H1 (cell line): ENCODE measurements at regions not wholly inside any gene's neighbourhood (a gene's known extent, or its start where the extent isn't known, plus 50 kb on each side); places are given as distances from the start of the nearest gene placed in this dataset.

Experiments used
- CTCF ChIA-PET: fragments of 300-600 bp; sonication (Branson Sonifier 250); formaldehyde crosslinking; loops from one replicate; lab custom pipeline; 2021; ENCODE audit not compliant: partially characterized antibody; lab: Charles Lee
- POLR2A ChIA-PET: fragments of 300-600 bp; sonication (Branson Sonifier 250); formaldehyde crosslinking; loops from one replicate; lab custom pipeline; 2021; ENCODE audit warnings: inconsistent platforms; ENCODE audit not compliant: partially characterized antibody; lab: Charles Lee
- DNase-seq, 2 experiments: peaks; one replicate each; pipeline versions ENCODE4 v3.0.0 to v3.0.0-alpha.2; 2010 to 2022; ENCODE audit warnings: low spot score in 2 of 2, low read depth in 1 of 2, mixed read lengths in 1 of 2
- FAIRE-seq: peaks from 2 replicates; lab custom pipeline; 2011; peaks lifted over from hg19 to GRCh38; lab: Jason Lieb, UNC
- H2AFZ ChIP-seq: 2 replicates; pipeline ENCODE4 v1.8.1; 2012; ENCODE audit warnings: low read length, inconsistent platforms
- H2AK5ac ChIP-seq: 2 replicates; pipeline ENCODE4 v1.6.1; 2013; ENCODE audit warnings: low read depth, low read length
- H2BK120ac ChIP-seq: replicated peaks from 2 replicates; pipeline ENCODE3; 2013; ENCODE audit warnings: low read depth, low read length, inconsistent platforms
- H2BK12ac ChIP-seq: 2 replicates; pipeline ENCODE4 v1.6.1; 2013; ENCODE audit warnings: low read depth, low read length
- H2BK15ac ChIP-seq: 2 replicates; pipeline ENCODE4 v1.6.1; 2013; ENCODE audit warnings: low read length
- H2BK20ac ChIP-seq: 2 replicates; pipeline ENCODE4 v1.6.1; 2013; ENCODE audit warnings: low read length
- H2BK5ac ChIP-seq: 2 replicates; pipeline ENCODE4 v1.6.1; 2013; ENCODE audit warnings: low read depth, low read length
- H3K14ac ChIP-seq: 2 replicates; pipeline ENCODE4 v1.6.1; 2013; ENCODE audit warnings: inconsistent platforms; ENCODE audit not compliant: insufficient read length
- H3K18ac ChIP-seq: 2 replicates; pipeline ENCODE4 v1.6.1; 2013; ENCODE audit warnings: low read length; ENCODE audit errors: extremely low read depth
- H3K23ac ChIP-seq: 2 replicates; pipeline ENCODE4 v1.6.1; 2013; ENCODE audit warnings: inconsistent platforms; ENCODE audit not compliant: insufficient read length
- H3K23me2 ChIP-seq: 2 replicates; pipeline ENCODE4 v1.6.1; 2013; ENCODE audit warnings: low read depth, low read length
- H3K27ac ChIP-seq: 2 replicates; pipeline ENCODE4 v1.6.1; 2011; ENCODE audit warnings: low read depth, low read length, inconsistent platforms
- H3K27me3 ChIP-seq, 4 experiments: replicated peaks in 1 of 4; 1 replicate in 1 of 4; 2 replicates in 3 of 4; pipeline versions ENCODE4 v1.6.1 to v1.8.1; 2011 to 2013; ENCODE audit warnings: low read length in 3 of 4, mild to moderate bottlenecking in 3 of 4, inconsistent platforms in 2 of 4, mixed read lengths in 2 of 4, moderate library complexity in 1 of 4; ENCODE audit not compliant: control insufficient read depth in 3 of 4, insufficient read depth in 3 of 4; ENCODE audit errors: extremely low read depth in 1 of 4
- H3K36me3 ChIP-seq, 4 experiments: 2 replicates each; pipeline versions ENCODE4 v1.6.1 to v1.8.1; 2011 to 2013; ENCODE audit warnings: mild to moderate bottlenecking in 4 of 4, low read length in 3 of 4, moderate library complexity in 2 of 4, control low read depth in 1 of 4, inconsistent platforms in 1 of 4; ENCODE audit not compliant: insufficient read depth in 4 of 4, control insufficient read depth in 2 of 4
- H3K4ac ChIP-seq: replicated peaks from 2 replicates; pipeline ENCODE3; 2013; ENCODE audit warnings: low read length, low read depth, mixed read lengths, inconsistent platforms; ENCODE audit not compliant: insufficient read length
- H3K4me1 ChIP-seq, 4 experiments: replicated peaks in 1 of 4; 1 replicate in 1 of 4; 2 replicates in 3 of 4; pipeline versions ENCODE4 v1.6.1 to v1.8.1; 2011 to 2013; ENCODE audit warnings: low read length in 3 of 4, inconsistent platforms in 2 of 4, mixed read lengths in 1 of 4; ENCODE audit not compliant: insufficient read depth in 4 of 4, control insufficient read depth in 3 of 4
- H3K4me2 ChIP-seq, 2 experiments: 2 replicates each; pipeline versions ENCODE4 v1.6.1 to v1.8.1; 2011 to 2013; ENCODE audit warnings: low read depth in 2 of 2, low read length in 2 of 2, control low read depth in 1 of 2, inconsistent platforms in 1 of 2, mild to moderate bottlenecking in 1 of 2; ENCODE audit not compliant: insufficient read depth in 1 of 2
- H3K4me3 ChIP-seq, 4 experiments: fragments of 200-600, 300-600 bp in 1 of 4; sonication (generic), shearing (Covaris generic), sonication (Bioruptor Twin) in 1 of 4; 2 replicates each; pipeline versions ENCODE4 v1.5.1 to v1.8.1; 2011 to 2016; ENCODE audit warnings: low read length in 4 of 4, low read depth in 3 of 4, control low read depth in 2 of 4, inconsistent platforms in 2 of 4, mild to moderate bottlenecking in 2 of 4, mixed read lengths in 1 of 4, moderate library complexity in 1 of 4; ENCODE audit not compliant: insufficient read depth in 2 of 4; ENCODE audit errors: extremely low read depth in 1 of 4
- H3K56ac ChIP-seq: replicated peaks from 2 replicates; pipeline ENCODE3; 2013; ENCODE audit warnings: low read depth, mild to moderate bottlenecking, mixed read lengths, low read length, inconsistent platforms; ENCODE audit not compliant: insufficient read length
- H3K79me1 ChIP-seq: 2 replicates; pipeline ENCODE4 v1.6.1; 2013; ENCODE audit warnings: low read depth, low read length, control low read depth
- H3K79me2 ChIP-seq, 2 experiments: 2 replicates each; pipeline versions ENCODE4 v1.6.1 to v1.8.1; 2012 to 2013; ENCODE audit warnings: low read length in 2 of 2, mild to moderate bottlenecking in 2 of 2, inconsistent platforms in 1 of 2; ENCODE audit not compliant: insufficient read depth in 2 of 2, control insufficient read depth in 1 of 2
- H3K9ac ChIP-seq, 4 experiments: replicated peaks in 1 of 4; 1 replicate in 1 of 4; 2 replicates in 3 of 4; pipeline versions ENCODE4 v1.6.1 to v1.8.1; 2011 to 2013; ENCODE audit warnings: low read depth in 3 of 4, low read length in 3 of 4, control low read depth in 2 of 4, mild to moderate bottlenecking in 2 of 4, moderate library complexity in 2 of 4, inconsistent platforms in 1 of 4; ENCODE audit errors: extremely low read depth in 1 of 4
- H3K9me3 ChIP-seq, 2 experiments: 2 replicates each; pipeline versions ENCODE4 v1.6.1 to v1.8.1; 2012 to 2013; ENCODE audit warnings: mild to moderate bottlenecking in 2 of 2, moderate library complexity in 2 of 2, control low read depth in 1 of 2, inconsistent platforms in 1 of 2, low read depth in 1 of 2, low read length in 1 of 2, mixed read lengths in 1 of 2; ENCODE audit not compliant: insufficient read depth in 2 of 2
- H4K20me1 ChIP-seq, 2 experiments: replicated peaks in 1 of 2; 2 replicates each; pipeline versions ENCODE3 to v1.8.1; 2011 to 2013; ENCODE audit warnings: inconsistent platforms in 2 of 2, low read length in 2 of 2, mild to moderate bottlenecking in 1 of 2; ENCODE audit not compliant: insufficient read depth in 2 of 2, control insufficient read depth in 1 of 2
- H4K5ac ChIP-seq: 2 replicates; pipeline ENCODE4 v1.6.1; 2013; ENCODE audit warnings: low read length, low read depth, mixed read lengths, inconsistent platforms; ENCODE audit not compliant: insufficient read length
- H4K8ac ChIP-seq: 2 replicates; pipeline ENCODE4 v1.8.0; 2013; ENCODE audit warnings: mild to moderate bottlenecking, moderate library complexity, low read length, inconsistent platforms; ENCODE audit not compliant: insufficient read depth; ENCODE audit errors: extremely low read depth
- H4K91ac ChIP-seq: replicated peaks from 2 replicates; pipeline ENCODE3; 2013; ENCODE audit warnings: low read length, mixed read lengths, inconsistent platforms; ENCODE audit not compliant: insufficient read length
- BCL11A ChIP-seq, 2 experiments: IDR thresholded peaks; one replicate each; pipeline ENCODE4 v1.6.1; 2011; ENCODE audit warnings: low read depth in 2 of 2, low read length in 2 of 2, mild to moderate bottlenecking in 2 of 2
- CEBPB ChIP-seq: IDR thresholded peaks from 2 replicates; pipeline ENCODE4 v1.6.1; 2012; ENCODE audit warnings: low read depth, low read length
- CHD2 ChIP-seq: IDR thresholded peaks from 2 replicates; pipeline ENCODE4 v1.6.1; 2012; ENCODE audit warnings: low read length, improper control_type of control experiment
- E2F6 ChIP-seq: IDR thresholded peaks from 2 replicates; pipeline ENCODE4 v1.6.1; 2012; ENCODE audit warnings: inconsistent platforms
- HDAC6 ChIP-seq: IDR thresholded peaks from one replicate; pipeline ENCODE4 v1.7.1; 2012; ENCODE audit warnings: low read depth, mild to moderate bottlenecking, inconsistent platforms, low read length, moderate library complexity
- NRF1 ChIP-seq: IDR thresholded peaks from 2 replicates; pipeline ENCODE4 v1.6.1; 2011; ENCODE audit warnings: mild to moderate bottlenecking, low read depth, low read length, improper control_type of control experiment
- RBBP5 ChIP-seq: IDR thresholded peaks from 2 replicates; pipeline ENCODE4 v1.7.1; 2012; ENCODE audit warnings: low read depth, mild to moderate bottlenecking, inconsistent platforms, low read length, moderate library complexity, borderline replicate concordance
- SP1 ChIP-seq: IDR thresholded peaks from 2 replicates; pipeline ENCODE4 v1.6.1; 2011; ENCODE audit warnings: low read depth, low read length
- SP2 ChIP-seq: IDR thresholded peaks from 2 replicates; pipeline ENCODE4 v1.6.1; 2012; ENCODE audit warnings: mild to moderate bottlenecking, low read length, inconsistent platforms
- SUZ12 ChIP-seq: fragments of 200-600 bp; sonication (generic); IDR thresholded peaks from 2 replicates; pipeline ENCODE4 v1.6.1; 2012; ENCODE audit warnings: mild to moderate bottlenecking, inconsistent platforms, low read length, moderate library complexity, mixed read lengths
- TAF1 ChIP-seq: IDR thresholded peaks from 2 replicates; pipeline ENCODE4 v1.6.1; 2011; ENCODE audit warnings: mild to moderate bottlenecking, low read depth, low read length
- TBP ChIP-seq: IDR thresholded peaks from 2 replicates; pipeline ENCODE4 v1.6.1; 2011; ENCODE audit warnings: low read depth, low read length, improper control_type of control experiment
- WGBS, 2 experiments: shearing (Covaris generic) in 1 of 2; methylation state at CpG; one replicate each; pipeline versions ENCODE4 v1.1.6 to v1.1.7; 2013 to 2015; ENCODE audit warnings: low lambda C conversion rate in 2 of 2, mixed read lengths in 2 of 2, inconsistent platforms in 1 of 2, low coverage in 1 of 2, missing lambda C conversion rate in 1 of 2; ENCODE audit not compliant: insufficient replicate concordance in 2 of 2, insufficient coverage in 1 of 2, insufficient read length in 1 of 2; ENCODE audit errors: extremely low coverage in 1 of 2, missing lambda C conversion rate in 1 of 2; 5-methylcytosine and 5-hydroxymethylcytosine counted together

DNA sequence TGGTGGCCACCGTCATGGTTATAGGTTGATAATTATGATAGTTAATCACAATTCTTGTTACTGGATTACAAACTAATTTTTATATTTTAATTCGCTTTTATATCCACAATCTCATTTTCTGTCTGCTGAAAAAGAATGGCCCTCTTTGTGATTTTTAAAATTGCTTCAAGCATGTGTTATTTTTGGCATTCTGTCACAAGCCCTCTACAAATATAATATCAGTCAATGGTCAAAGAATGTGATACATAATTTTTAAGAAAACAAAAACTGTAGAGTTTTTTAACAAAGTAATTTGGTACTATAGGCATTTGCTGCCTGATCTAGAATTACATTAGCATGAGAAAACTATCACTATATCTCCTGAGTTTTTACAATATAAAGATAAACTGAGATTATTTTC lies 352.0 kb upstream of the TMTC1 start:
- H3K79me2 ChIP-seq: no peaks in the 10 kb centered on the region
- no peak overlapping the region for H3K56ac ChIP-seq
- H3K4me2 ChIP-seq: no peak overlapping the region
- DNase-seq (no peak), FAIRE-seq (no peak)
- H3K4me1 ChIP-seq: no peaks in the 10 kb centered on the region
- no peaks in the 10 kb centered on the region for H3K36me3 ChIP-seq
- H3K23me2 ChIP-seq: no peaks in the 10 kb centered on the region
- H2BK120ac ChIP-seq: no peak overlapping the region
- no peak overlapping the region for H2AFZ ChIP-seq
- H3K27me3 ChIP-seq: no peaks in the 10 kb centered on the region
- no peaks in the 10 kb centered on the region for H3K9me3 ChIP-seq
- no peak overlapping the region for H4K8ac ChIP-seq
- no peak overlapping the region for H2BK15ac ChIP-seq
- WGBS, 2 experiments: 84% methylated on average over 2 of the region's 2 CpGs; no CpG with 5 or more reads in 1 of the 2 experiments
- no peak overlapping the region for H3K14ac ChIP-seq
- H3K4me3 ChIP-seq: no peak overlapping the region
- no peak overlapping the region for H3K27ac ChIP-seq
- H4K20me1 ChIP-seq: no peaks in the 10 kb centered on the region
- no peak overlapping the region for H3K23ac ChIP-seq
- H2BK5ac ChIP-seq: no peak overlapping the region
- no peaks in the 10 kb centered on the region for H3K79me1 ChIP-seq
- CTCF ChIA-PET: interaction anchor here (1.0 to 3.9 kb wide), 2 partner anchors 10 to 234 kb away, joined by 4 to 27 read pairs; no protein-coding TSS in a partner anchor
- H2BK12ac ChIP-seq: no peak overlapping the region
- no peak overlapping the region for H2AK5ac ChIP-seq
- TF ChIP-seq RBBP5 (no peak), TAF1 (no peak), BCL11A (IDR thresholded peaks at IDR 0.05; ENCODE audit: low read depth in 2 of 2, low read length in 2 of 2) (no peak), CEBPB (no peak), SUZ12 (no peak), NRF1 (no peak), HDAC6 (no peak), TBP (no peak), CHD2 (no peak), SP1 (no peak), E2F6 (no peak), SP2 (no peak)
- no peak overlapping the region for H4K5ac ChIP-seq
- H2BK20ac ChIP-seq: no peak overlapping the region
- POLR2A ChIA-PET: interaction anchor here (0.6 kb wide), 1 partner anchor 43 kb away, joined by 3 read pairs; no protein-coding TSS in a partner anchor
- H3K4ac ChIP-seq: no peak overlapping the region
- no peak overlapping the region for H3K9ac ChIP-seq
- no peak overlapping the region for H4K91ac ChIP-seq
- no peak overlapping the region for H3K18ac ChIP-seq
